CD4-positive, alpha-beta T cell treated with Interleukin-4 for 4 hours (primary cell): ENCODE measurements at regions not wholly inside any gene's neighbourhood (a gene's known extent, or its start where the extent isn't known, plus 50 kb on each side); places are given as distances from the start of the nearest gene placed in this dataset.

Source experiments
- DNase-seq: peaks from one replicate; pipeline ENCODE4 v3.0.0-alpha.2; 2020

GRCh38 chr5:5044247-5044840, 95.8 kb upstream of the ADAMTS16 start:
- no peak for DNase-seq

- no peak for DNase-seq
Measured at GRCh38 chr5:5046680-5047502, 93.2 kb upstream of the ADAMTS16 start.

GRCh38 chr5:5050801-5051200, 89.3 kb upstream of the ADAMTS16 start:
- DNase-seq = no peak

GRCh38 chr5:5055712-5056111, 84.4 kb upstream of the ADAMTS16 start:
- no peak for DNase-seq

GRCh38 chr5:5061836-5062235, 78.3 kb upstream of the ADAMTS16 start:
- DNase-seq = no peak

GRCh38 chr5:5062525-5063302, 77.4 kb upstream of the ADAMTS16 start:
- DNase-seq = no peak

- DNase-seq = no peak
Measured at GRCh38 chr5:5063533-5063953, 76.6 kb upstream of the ADAMTS16 start.

- DNase-seq = no peak
Measured at GRCh38 chr5:5065472-5065871, 74.7 kb upstream of the ADAMTS16 start.

GRCh38 chr5:5066276-5067186, 73.6 kb upstream of the ADAMTS16 start:
- no peak for DNase-seq

GRCh38 chr5:5069851-5070250, 70.3 kb upstream of the ADAMTS16 start:
- DNase-seq = no peak

GRCh38 chr5:5071554-5071953, 68.6 kb upstream of the ADAMTS16 start:
- DNase-seq = no peak

- no peak for DNase-seq
Measured at GRCh38 chr5:5077236-5077635, 62.9 kb upstream of the ADAMTS16 start.

- no peak for DNase-seq
Measured at GRCh38 chr5:5078009-5078897, 61.9 kb upstream of the ADAMTS16 start.

GRCh38 chr5:5079876-5080275, 60.3 kb upstream of the ADAMTS16 start:
- DNase-seq = no peak

GRCh38 chr5:5080790-5081189, 59.3 kb upstream of the ADAMTS16 start:
- no peak for DNase-seq

- DNase-seq = no peak
Measured at GRCh38 chr5:5085381-5085780, 54.7 kb upstream of the ADAMTS16 start.

- no peak for DNase-seq
Measured at GRCh38 chr5:5089895-5090649, 50.1 kb upstream of the ADAMTS16 start.
